Endothelial cell of umbilical vein (primary cell): ENCODE measurements at regions not wholly inside any gene's neighbourhood (a gene's known extent, or its start where the extent isn't known, plus 50 kb on each side); places are given as distances from the start of the nearest gene placed in this dataset.

Experiments
- BruUV-seq: library from RNA; stranded (reverse); fragments of 400-500 nt; replicated peaks from 2 replicates; lab custom pipeline; 2021; lab: Mats Ljungman, UMichigan
- CTCF ChIA-PET: fragments of 300-600, 350-600 bp; sonication (Branson Sonifier 250); formaldehyde crosslinking; loops from one replicate; lab custom pipeline; 2021; ENCODE audit warnings: antibody characterized with exemption, inconsistent platforms; lab: Charles Lee
- POLR2A ChIA-PET: fragments of 300-600, 350-600 bp; sonication (Branson Sonifier 250); formaldehyde crosslinking; loops from one replicate; lab custom pipeline; 2021; ENCODE audit warnings: antibody characterized with exemption, inconsistent platforms; lab: Charles Lee
- DNase-seq: peaks from one replicate; pipeline ENCODE4 v3.0.0-alpha.2; 2011; ENCODE audit warnings: low read depth, low spot score
- FAIRE-seq: peaks from 2 replicates; lab custom pipeline; 2011; peaks lifted over from hg19 to GRCh38; lab: Jason Lieb, UNC
- H2AFZ ChIP-seq: 2 replicates; pipeline ENCODE4 v1.6.0; 2012; ENCODE audit warnings: low read depth, low read length, control low read depth, inconsistent platforms
- H3K27ac ChIP-seq: 2 replicates; pipeline ENCODE4 v1.5.1; 2011; ENCODE audit warnings: low read depth, mild to moderate bottlenecking, control low read depth, low read length, moderate library complexity; ENCODE audit not compliant: insufficient read depth
- H3K27me3 ChIP-seq, 2 experiments: 2 replicates each; pipeline versions ENCODE4 v1.6.0 to v1.6.1; 2011; ENCODE audit warnings: low read length in 2 of 2, mixed read lengths in 1 of 2; ENCODE audit not compliant: control insufficient read depth in 2 of 2, insufficient read depth in 2 of 2
- H3K36me3 ChIP-seq, 2 experiments: 2 replicates in 1 of 2; 3 replicates in 1 of 2; pipeline ENCODE4 v1.5.1; 2011; ENCODE audit warnings: low read length in 2 of 2, mild to moderate bottlenecking in 1 of 2, moderate library complexity in 1 of 2; ENCODE audit not compliant: control insufficient read depth in 2 of 2, insufficient read depth in 2 of 2; ENCODE audit errors: extremely low read depth in 1 of 2
- H3K4me1 ChIP-seq: 3 replicates; pipeline ENCODE4 v1.5.1; 2011; ENCODE audit warnings: mild to moderate bottlenecking, low read length; ENCODE audit not compliant: control insufficient read depth, insufficient read depth; ENCODE audit errors: extremely low read depth
- H3K4me2 ChIP-seq: 2 replicates; pipeline ENCODE4 v1.6.1; 2011; ENCODE audit warnings: low read length, control low read depth, mixed read lengths; ENCODE audit not compliant: insufficient read depth
- H3K4me3 ChIP-seq, 3 experiments: fragments of 200-600 bp in 1 of 3; sonication (generic), shearing (Covaris generic) in 1 of 3; replicated peaks in 1 of 3; 2 replicates each; pipeline ENCODE4 v1.5.1; 2011 to 2016; ENCODE audit warnings: control low read depth in 3 of 3, low read length in 3 of 3, mild to moderate bottlenecking in 2 of 3, inconsistent platforms in 1 of 3, low read depth in 1 of 3, moderate library complexity in 1 of 3; ENCODE audit not compliant: insufficient read depth in 1 of 3
- H3K79me2 ChIP-seq: 2 replicates; pipeline ENCODE4 v1.6.0; 2012; ENCODE audit warnings: low read length, inconsistent platforms; ENCODE audit not compliant: control insufficient read depth, insufficient read depth
- H3K9ac ChIP-seq: replicated peaks from 2 replicates; pipeline ENCODE3; 2011; ENCODE audit warnings: low read length, control low read depth; ENCODE audit not compliant: insufficient read depth; ENCODE audit errors: extremely low read depth
- H3K9me1 ChIP-seq: replicated peaks from 3 replicates; pipeline ENCODE4 v1.6.0; 2011; ENCODE audit warnings: mild to moderate bottlenecking, low read length; ENCODE audit not compliant: control insufficient read depth, insufficient read depth; ENCODE audit errors: extremely low read depth
- H3K9me3 ChIP-seq: replicated peaks from 2 replicates; pipeline ENCODE4 v1.5.1; 2012; ENCODE audit warnings: low read length, inconsistent platforms; ENCODE audit not compliant: control insufficient read depth, insufficient read depth
- H4K20me1 ChIP-seq: replicated peaks from 2 replicates; pipeline ENCODE3; 2011; ENCODE audit warnings: mild to moderate bottlenecking, low read length; ENCODE audit not compliant: control insufficient read depth, insufficient read depth; ENCODE audit errors: extremely low read depth
- EZH2 ChIP-seq: IDR thresholded peaks from 2 replicates; pipeline ENCODE4 v1.6.1; 2012; ENCODE audit warnings: borderline replicate concordance, low read depth, mild to moderate bottlenecking, moderate library complexity, low read length, inconsistent platforms; ENCODE audit not compliant: severe bottlenecking
- FOS ChIP-seq: IDR thresholded peaks from 2 replicates; pipeline ENCODE4 v1.6.1; 2011; ENCODE audit warnings: mild to moderate bottlenecking, low read length, moderate library complexity, borderline replicate concordance; ENCODE audit not compliant: insufficient read depth
- GATA2 ChIP-seq: IDR thresholded peaks from 2 replicates; pipeline ENCODE4 v1.7.0; 2011; ENCODE audit warnings: low read depth, mild to moderate bottlenecking, moderate library complexity, mixed read lengths, low read length; ENCODE audit not compliant: insufficient read length, insufficient read depth
- JUN ChIP-seq: IDR thresholded peaks from 2 replicates; pipeline ENCODE4 v1.6.1; 2011; ENCODE audit warnings: borderline replicate concordance, low read depth; ENCODE audit not compliant: insufficient read length, insufficient read depth
- MYC ChIP-seq: IDR thresholded peaks from one replicate; pipeline ENCODE4 v1.6.1; 2011; ENCODE audit warnings: mild to moderate bottlenecking, low read depth, low read length
- POLR2A ChIP-seq: IDR thresholded peaks from 2 replicates; pipeline ENCODE4 v1.6.1; 2012; ENCODE audit warnings: low read depth, mild to moderate bottlenecking, control low read depth, low read length
- POLR2AphosphoS5 ChIP-seq: IDR thresholded peaks from 2 replicates; pipeline ENCODE4 v1.6.1; 2012; ENCODE audit warnings: low read depth, mild to moderate bottlenecking, control low read depth, low read length, moderate library complexity; ENCODE audit not compliant: insufficient read depth
- dilution Hi-C: fragments of 300-500 bp; cut with MboI; formaldehyde crosslinking; loops from one replicate; pipeline ENCODE4 v1.15.0; 2019; ENCODE audit warnings: low sequenced_read_pairs; ENCODE audit not compliant: extremely low pct_ligation_motif_present
- intact Hi-C: fragments of 100-400 bp; cut with micrococcal nuclease; formaldehyde crosslinking; loops from one replicate; pipeline ENCODE4 v1.10.0; 2022
- TF ChIP-seq, protein P1 (sequence below): IDR thresholded peaks from 2 replicates; pipeline ENCODE4 v1.6.1; 2011; ENCODE audit not compliant: insufficient read depth, insufficient read length
- TF ChIP-seq, protein P2 (sequence below), 2 donors: IDR thresholded peaks; 1 replicate in 1 of 2; 2 replicates in 1 of 2; pipeline ENCODE4 v1.5.1; 2011; ENCODE audit warnings: low read length in 2 of 2, mild to moderate bottlenecking in 2 of 2, moderate library complexity in 2 of 2, control low read depth in 1 of 2, inconsistent platforms in 1 of 2, low read depth in 1 of 2; ENCODE audit not compliant: insufficient read depth in 1 of 2; ENCODE audit errors: extremely low read depth in 1 of 2

- POLR2A ChIA-PET, result no interaction called here
- dilution Hi-C loops (no loop called here), intact Hi-C loops (no loop called here)
- H3K9me1 ChIP-seq, result no peaks in the 10 kb centered on the region
- H3K27me3 ChIP-seq, result no peaks in the 10 kb centered on the region
- H3K36me3 ChIP-seq, result no peaks in the 10 kb centered on the region
- no peak for TF ChIP-seq POLR2A
- TF ChIP-seq POLR2AphosphoS5, result no peak
- no peak for TF ChIP-seq JUN
- TF ChIP-seq, protein P1, sequence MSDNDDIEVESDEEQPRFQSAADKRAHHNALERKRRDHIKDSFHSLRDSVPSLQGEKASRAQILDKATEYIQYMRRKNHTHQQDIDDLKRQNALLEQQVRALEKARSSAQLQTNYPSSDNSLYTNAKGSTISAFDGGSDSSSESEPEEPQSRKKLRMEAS, result no peak
- TF ChIP-seq, protein P2, sequence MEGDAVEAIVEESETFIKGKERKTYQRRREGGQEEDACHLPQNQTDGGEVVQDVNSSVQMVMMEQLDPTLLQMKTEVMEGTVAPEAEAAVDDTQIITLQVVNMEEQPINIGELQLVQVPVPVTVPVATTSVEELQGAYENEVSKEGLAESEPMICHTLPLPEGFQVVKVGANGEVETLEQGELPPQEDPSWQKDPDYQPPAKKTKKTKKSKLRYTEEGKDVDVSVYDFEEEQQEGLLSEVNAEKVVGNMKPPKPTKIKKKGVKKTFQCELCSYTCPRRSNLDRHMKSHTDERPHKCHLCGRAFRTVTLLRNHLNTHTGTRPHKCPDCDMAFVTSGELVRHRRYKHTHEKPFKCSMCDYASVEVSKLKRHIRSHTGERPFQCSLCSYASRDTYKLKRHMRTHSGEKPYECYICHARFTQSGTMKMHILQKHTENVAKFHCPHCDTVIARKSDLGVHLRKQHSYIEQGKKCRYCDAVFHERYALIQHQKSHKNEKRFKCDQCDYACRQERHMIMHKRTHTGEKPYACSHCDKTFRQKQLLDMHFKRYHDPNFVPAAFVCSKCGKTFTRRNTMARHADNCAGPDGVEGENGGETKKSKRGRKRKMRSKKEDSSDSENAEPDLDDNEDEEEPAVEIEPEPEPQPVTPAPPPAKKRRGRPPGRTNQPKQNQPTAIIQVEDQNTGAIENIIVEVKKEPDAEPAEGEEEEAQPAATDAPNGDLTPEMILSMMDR (IDR thresholded peaks at IDR 0.05; ENCODE audit: extremely low read depth in 1 of 2, insufficient read depth in 1 of 2, low read depth in 1 of 2, low read length in 2 of 2), result no peak
- no peak for TF ChIP-seq MYC
- no peak for TF ChIP-seq EZH2
- TF ChIP-seq FOS, result no peak
- no peak for TF ChIP-seq GATA2
- H3K4me3 ChIP-seq, result no peak overlapping the region
- no peak overlapping the region for H3K9ac ChIP-seq
- H3K4me2 ChIP-seq, result no peak overlapping the region
- H3K27ac ChIP-seq, result no peak overlapping the region
- CTCF ChIA-PET, result interaction anchor here (1.1 to 1.2 kb wide), 2 partner anchors 12 to 18 kb away, joined by 3 to 4 read pairs; no protein-coding TSS in a partner anchor
- FAIRE-seq (no peak), DNase-seq (no peak)
- no peaks in the 10 kb centered on the region for H3K79me2 ChIP-seq
- H2AFZ ChIP-seq, result no peak overlapping the region
- no TSS peak for BruUV-seq
- H4K20me1 ChIP-seq, result no peaks in the 10 kb centered on the region
- no peaks in the 10 kb centered on the region for H3K4me1 ChIP-seq
- H3K9me3 ChIP-seq, result no peaks in the 10 kb centered on the region
Measured at GRCh38 chr3:147509448-147509847, 100.3 kb downstream of the ZIC1 start.
